ENCODE measurements at regions not wholly inside any gene's neighbourhood (a gene's known extent, or its start where the extent isn't known, plus 50 kb on each side); places are given as distances from the start of the nearest gene placed in this dataset.

DNA sequence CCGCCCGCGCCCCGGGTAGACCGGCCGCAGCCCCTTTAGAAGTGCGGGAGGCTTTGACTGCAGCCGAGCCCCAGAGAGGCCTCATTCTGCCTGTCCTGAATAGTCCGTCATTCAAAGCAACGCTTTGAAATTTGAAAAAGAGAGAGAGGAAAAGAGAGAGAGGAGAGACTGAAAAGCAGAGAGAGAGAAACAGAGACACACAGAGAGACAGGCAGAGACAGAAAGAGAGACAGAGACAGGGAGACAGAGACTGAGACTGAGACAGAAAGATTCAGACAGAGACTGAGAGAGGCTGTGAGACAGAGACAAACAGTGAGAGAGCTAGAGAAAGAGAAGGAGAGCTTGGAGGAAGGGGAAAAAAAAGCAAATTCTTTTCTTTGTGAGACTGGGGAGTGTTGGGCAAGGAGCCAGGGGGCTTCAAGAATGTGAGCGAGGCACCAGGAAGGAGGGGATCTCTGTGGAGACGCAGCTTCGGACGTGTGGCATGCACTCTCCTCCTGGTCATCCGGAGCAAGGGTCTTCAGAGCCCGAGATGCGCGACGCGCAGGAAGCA is 73.1 kb downstream of the MYCN start:
- TF ChIP-seq, protein P1, sequence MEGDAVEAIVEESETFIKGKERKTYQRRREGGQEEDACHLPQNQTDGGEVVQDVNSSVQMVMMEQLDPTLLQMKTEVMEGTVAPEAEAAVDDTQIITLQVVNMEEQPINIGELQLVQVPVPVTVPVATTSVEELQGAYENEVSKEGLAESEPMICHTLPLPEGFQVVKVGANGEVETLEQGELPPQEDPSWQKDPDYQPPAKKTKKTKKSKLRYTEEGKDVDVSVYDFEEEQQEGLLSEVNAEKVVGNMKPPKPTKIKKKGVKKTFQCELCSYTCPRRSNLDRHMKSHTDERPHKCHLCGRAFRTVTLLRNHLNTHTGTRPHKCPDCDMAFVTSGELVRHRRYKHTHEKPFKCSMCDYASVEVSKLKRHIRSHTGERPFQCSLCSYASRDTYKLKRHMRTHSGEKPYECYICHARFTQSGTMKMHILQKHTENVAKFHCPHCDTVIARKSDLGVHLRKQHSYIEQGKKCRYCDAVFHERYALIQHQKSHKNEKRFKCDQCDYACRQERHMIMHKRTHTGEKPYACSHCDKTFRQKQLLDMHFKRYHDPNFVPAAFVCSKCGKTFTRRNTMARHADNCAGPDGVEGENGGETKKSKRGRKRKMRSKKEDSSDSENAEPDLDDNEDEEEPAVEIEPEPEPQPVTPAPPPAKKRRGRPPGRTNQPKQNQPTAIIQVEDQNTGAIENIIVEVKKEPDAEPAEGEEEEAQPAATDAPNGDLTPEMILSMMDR (IDR thresholded peaks at IDR 0.05), result no peak
- no peak for TF ChIP-seq POLR2A (IDR thresholded peaks at IDR 0.05)

All from gastroesophageal sphincter (tissue), 3 donors.